ENCODE measurements at regions not wholly inside any gene's neighbourhood (a gene's known extent, or its start where the extent isn't known, plus 50 kb on each side); places are given as distances from the start of the nearest gene placed in this dataset.
A peak's percentile ranks its signal among the peaks of the same experiment; 100 is the strongest.

GRCh38 chr13:40114305-40114896, 458.9 kb downstream of the COG6 start:
- BruUV-seq (replicated peaks): no TSS peak
- Histone ChIP-seq H2AFZ (ENCODE audit: low read depth, low read length) (no peak overlapping the region), H3K36me3 (ENCODE audit: control insufficient read depth, insufficient read depth, low read length) (no peaks in the 10 kb centered on the region), H3K9me3 (replicated peaks; ENCODE audit: control insufficient read depth, insufficient read depth, low read depth, low read length) (no peaks in the 10 kb centered on the region), H3K27me3 (ENCODE audit: control insufficient read depth in 2 of 2, insufficient read depth in 2 of 2, low read length in 2 of 2) (no peaks in the 10 kb centered on the region), H3K9ac (ENCODE audit: insufficient read depth in 1 of 2, low read depth in 2 of 2, low read length in 2 of 2) (no peak overlapping the region), H3K4me3 (no peak overlapping the region), H3K4me1 (replicated peaks in 1 of 2; ENCODE audit: control insufficient read depth in 2 of 2, insufficient read depth in 2 of 2, low read length in 2 of 2) (peaks cover 0 to 11% of the 10 kb centered on the region in 2 experiments; a peak in 2 of 5 replicates), H4K20me1 (replicated peaks; ENCODE audit: control insufficient read depth, insufficient read depth, low read length) (no peaks in the 10 kb centered on the region), H3K79me2 (ENCODE audit: control insufficient read depth, insufficient read depth, low read length) (no peaks in the 10 kb centered on the region), H3K27ac (ENCODE audit: extremely low read depth, low read depth, low read length) (no peak overlapping the region), H3K4me2 (ENCODE audit: insufficient read depth, low read length) (no peak overlapping the region), H3K9me1 (ENCODE audit: control insufficient read depth, insufficient read depth, low read length) (no peaks in the 10 kb centered on the region)
- intact Hi-C loops (cut with micrococcal nuclease) (no loop called here), in situ Hi-C loops (cut with MboI) (no loop called here)
- ATAC-seq (no peak), FAIRE-seq (no peak), DNase-seq (ENCODE audit: extremely low read depth in 1 of 4, low spot score in 3 of 4) (no peak)
- POLR2A ChIA-PET: no interaction called here
- TF ChIP-seq HDAC8 (tag; IDR thresholded peaks at IDR 0.05) (no peak), CEBPG (CRISPR knock-in tag; IDR thresholded peaks at IDR 0.05) (no peak), CEBPG (tag; conservative IDR thresholded peaks at IDR 0.05 in 1 of 2, IDR thresholded peaks at IDR 0.05 in 1 of 2) (peak in 1 of 2 experiments; percentile 34; a peak in 1 of 4 replicates), ATF3 (IDR thresholded peaks at IDR 0.05) (peak; percentile 35; the same call in 1 of the 2 replicates), ATF3 (CRISPR knock-in tag; conservative IDR thresholded peaks at IDR 0.05) (no peak), EP300 (IDR thresholded peaks at IDR 0.05; ENCODE audit: low read length) (no peak), RFX1 (IDR thresholded peaks at IDR 0.05) (no peak)
- WGBS (ENCODE audit: insufficient coverage, low coverage, missing lambda C conversion rate): 9% methylated on average over 6 of the region's 6 CpGs
- CTCF ChIA-PET (ENCODE audit: low intra/inter-chr PET ratio): no interaction called here
